GM19238 (cell line): ENCODE measurements at regions not wholly inside any gene's neighbourhood (a gene's known extent, or its start where the extent isn't known, plus 50 kb on each side); places are given as distances from the start of the nearest gene placed in this dataset.
"Not testable (repeated sequence)": the region's sequence is repeated elsewhere in the genome, so short reads cannot be mapped to it uniquely, and the experiment has no call there.

Experiments
- DNase-seq: peaks from one replicate; pipeline ENCODE4 v3.0.0; 2011; ENCODE audit warnings: low spot score; ENCODE audit not compliant: insufficient read length

- DNase-seq = no peak
Measured at GRCh38 chr17:77801545-77802332, 156.8 kb upstream of the TNRC6C start.

GRCh38 chr17:77802333-77802615 is 156.2 kb upstream of the TNRC6C start:
- DNase-seq = no peak

GRCh38 chr17:77802811-77803220 is 155.7 kb upstream of the TNRC6C start:
- DNase-seq = no peak

GRCh38 chr17:77803726-77804125 is 154.8 kb upstream of the TNRC6C start:
- no peak for DNase-seq

GRCh38 chr17:77804796-77805426 is 153.6 kb upstream of the TNRC6C start:
- DNase-seq = no peak

- not testable (repeated sequence) for DNase-seq
Measured at GRCh38 chr17:77805970-77806369, 152.5 kb upstream of the TNRC6C start.

GRCh38 chr17:77807051-77807745 is 151.3 kb upstream of the TNRC6C start:
- DNase-seq = no peak

GRCh38 chr17:77807746-77808441 is 150.6 kb upstream of the TNRC6C start:
- DNase-seq = no peak

GRCh38 chr17:77808686-77809425 is 149.6 kb upstream of the TNRC6C start:
- no peak for DNase-seq

- DNase-seq = no peak
Measured at GRCh38 chr17:77809814-77810213, 148.7 kb upstream of the TNRC6C start.

- no peak for DNase-seq
Measured at GRCh38 chr17:77810536-77810935, 148.0 kb upstream of the TNRC6C start.

GRCh38 chr17:77811521-77811920 is 147.0 kb upstream of the TNRC6C start:
- DNase-seq = no peak

- no peak for DNase-seq
Measured at GRCh38 chr17:77814091-77814772, 144.3 kb upstream of the TNRC6C start.

- DNase-seq = no peak
Measured at GRCh38 chr17:77815127-77815905, 143.2 kb upstream of the TNRC6C start.

GRCh38 chr17:77817953-77818352 is 140.6 kb upstream of the TNRC6C start:
- DNase-seq = no peak

GRCh38 chr17:77819497-77819896 is 139.0 kb upstream of the TNRC6C start:
- no peak for DNase-seq

GRCh38 chr17:77821114-77821513 is 137.4 kb upstream of the TNRC6C start:
- peak; percentile 18 for DNase-seq

- no peak for DNase-seq
Measured at GRCh38 chr17:77822302-77823030, 136.0 kb upstream of the TNRC6C start.

GRCh38 chr17:77824102-77824779 is 134.3 kb upstream of the TNRC6C start:
- DNase-seq = no peak
